ENCODE measurements at regions not wholly inside any gene's neighbourhood (a gene's known extent, or its start where the extent isn't known, plus 50 kb on each side); places are given as distances from the start of the nearest gene placed in this dataset.
A peak's percentile ranks its signal among the peaks of the same experiment; 100 is the strongest.

GRCh38 chr15:94607176-94607654 is 375.9 kb downstream of the MCTP2 start:
- ATAC-seq, result no peak
- DNase-seq, result no peak

- ATAC-seq, result peak; percentile 59
- peak; percentile 6 for DNase-seq
Measured at GRCh38 chr15:94610069-94610468, 378.7 kb downstream of the MCTP2 start.

- no peak for ATAC-seq
Measured at GRCh38 chr15:94610485-94610884, 379.1 kb downstream of the MCTP2 start.

GRCh38 chr15:94611656-94612055 is 380.3 kb downstream of the MCTP2 start:
- no peak for ATAC-seq
- DNase-seq, result no peak

More at GRCh38 chr15:94610485-94610884, 379.1 kb downstream of the MCTP2 start:
- DNase-seq, result no peak

- no peak for ATAC-seq
- no peak for DNase-seq
Measured at GRCh38 chr15:94615688-94616087, 384.3 kb downstream of the MCTP2 start.

GRCh38 chr15:94620632-94621031 is 389.3 kb downstream of the MCTP2 start:
- ATAC-seq, result no peak
- DNase-seq, result no peak

- DNase-seq (no peak), ATAC-seq (no peak)
Measured at GRCh38 chr15:94621736-94622135, 390.4 kb downstream of the MCTP2 start.

- no peak for DNase-seq
- ATAC-seq, result no peak
Measured at GRCh38 chr15:94626949-94627348, 395.6 kb downstream of the MCTP2 start.

- DNase-seq (no peak), ATAC-seq (no peak)
Measured at GRCh38 chr15:94631608-94632007, 400.2 kb downstream of the MCTP2 start.

- ATAC-seq, result no peak
Measured at GRCh38 chr15:94638183-94638582, 406.8 kb downstream of the MCTP2 start.

GRCh38 chr15:94639701-94640100 is 408.3 kb downstream of the MCTP2 start:
- ATAC-seq, result no peak

More at GRCh38 chr15:94638183-94638582, 406.8 kb downstream of the MCTP2 start:
- no peak for DNase-seq

GRCh38 chr15:94644433-94644832 is 413.1 kb downstream of the MCTP2 start:
- no peak for ATAC-seq

More at GRCh38 chr15:94639701-94640100, 408.3 kb downstream of the MCTP2 start:
- no peak for DNase-seq

GRCh38 chr15:94653071-94653470 is 421.7 kb downstream of the MCTP2 start:
- no peak for ATAC-seq
- no peak for DNase-seq

More at GRCh38 chr15:94644433-94644832, 413.1 kb downstream of the MCTP2 start:
- DNase-seq, result no peak

- DNase-seq, result no peak
- ATAC-seq, result no peak
Measured at GRCh38 chr15:94655249-94655880, 424.0 kb downstream of the MCTP2 start.

- no peak for DNase-seq
- no peak for ATAC-seq
Measured at GRCh38 chr15:94665676-94666441, 434.5 kb downstream of the MCTP2 start.

GRCh38 chr15:94666553-94666952 is 435.2 kb downstream of the MCTP2 start:
- ATAC-seq, result no peak
- no peak for DNase-seq

GRCh38 chr15:94667109-94667508 is 435.7 kb downstream of the MCTP2 start:
- DNase-seq, result no peak
- no peak for ATAC-seq

- DNase-seq, result no peak
- no peak for ATAC-seq
Measured at GRCh38 chr15:94670438-94671034, 439.2 kb downstream of the MCTP2 start.

- ATAC-seq (no peak), DNase-seq (no peak)
Measured at GRCh38 chr15:94671858-94672532, 440.6 kb downstream of the MCTP2 start.

- DNase-seq, result no peak
- ATAC-seq, result no peak
Measured at GRCh38 chr15:94673801-94674200, 442.4 kb downstream of the MCTP2 start.

- ATAC-seq (no peak), DNase-seq (no peak)
Measured at GRCh38 chr15:94674296-94674695, 442.9 kb downstream of the MCTP2 start.

GRCh38 chr15:94677202-94677790 is 445.9 kb downstream of the MCTP2 start:
- ATAC-seq, result no peak
- DNase-seq, result no peak
